Stimulated activated naive CD4-positive, alpha-beta T cell treated with Interleukin-2 at 50 U/mL for 16 hours (primary cell): ENCODE measurements at regions not wholly inside any gene's neighbourhood (a gene's known extent, or its start where the extent isn't known, plus 50 kb on each side); places are given as distances from the start of the nearest gene placed in this dataset.
A peak's percentile ranks its signal among the peaks of the same experiment; 100 is the strongest.
"Not testable (repeated sequence)": the region's sequence is repeated elsewhere in the genome, so short reads cannot be mapped to it uniquely, and the experiment has no call there.

Source experiments
- DNase-seq: peaks from one replicate; lab custom pipeline; 2025; lab: John Stamatoyannopoulos, UW

- not testable (repeated sequence) for DNase-seq
Measured at GRCh38 chr16:21516705-21517040, 82.7 kb upstream of the METTL9 start.

DNA sequence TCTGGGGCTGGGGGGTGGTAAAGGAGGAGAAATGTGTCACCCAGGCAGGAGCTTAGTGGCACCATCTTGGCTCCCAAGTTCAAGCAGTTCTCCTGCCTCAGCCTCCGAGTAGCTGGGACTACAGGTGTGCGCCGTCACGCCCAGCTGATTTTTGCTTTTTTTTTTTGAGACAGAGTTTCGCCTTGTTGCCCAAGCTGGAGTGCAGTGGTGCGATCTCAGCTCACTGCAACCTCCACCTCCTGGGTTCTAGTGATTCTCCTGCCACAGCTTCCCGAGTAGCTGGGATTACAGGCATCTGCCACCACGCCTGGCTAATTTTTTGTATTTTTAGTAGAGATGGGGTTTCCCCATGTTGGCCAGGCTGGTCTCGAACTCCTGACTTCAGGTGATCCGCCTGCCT, 82.1 kb upstream of the METTL9 start:
- not testable (repeated sequence) for DNase-seq

GRCh38 chr16:21519361-21520133, 79.8 kb upstream of the METTL9 start:
- not testable (repeated sequence) for DNase-seq

DNA sequence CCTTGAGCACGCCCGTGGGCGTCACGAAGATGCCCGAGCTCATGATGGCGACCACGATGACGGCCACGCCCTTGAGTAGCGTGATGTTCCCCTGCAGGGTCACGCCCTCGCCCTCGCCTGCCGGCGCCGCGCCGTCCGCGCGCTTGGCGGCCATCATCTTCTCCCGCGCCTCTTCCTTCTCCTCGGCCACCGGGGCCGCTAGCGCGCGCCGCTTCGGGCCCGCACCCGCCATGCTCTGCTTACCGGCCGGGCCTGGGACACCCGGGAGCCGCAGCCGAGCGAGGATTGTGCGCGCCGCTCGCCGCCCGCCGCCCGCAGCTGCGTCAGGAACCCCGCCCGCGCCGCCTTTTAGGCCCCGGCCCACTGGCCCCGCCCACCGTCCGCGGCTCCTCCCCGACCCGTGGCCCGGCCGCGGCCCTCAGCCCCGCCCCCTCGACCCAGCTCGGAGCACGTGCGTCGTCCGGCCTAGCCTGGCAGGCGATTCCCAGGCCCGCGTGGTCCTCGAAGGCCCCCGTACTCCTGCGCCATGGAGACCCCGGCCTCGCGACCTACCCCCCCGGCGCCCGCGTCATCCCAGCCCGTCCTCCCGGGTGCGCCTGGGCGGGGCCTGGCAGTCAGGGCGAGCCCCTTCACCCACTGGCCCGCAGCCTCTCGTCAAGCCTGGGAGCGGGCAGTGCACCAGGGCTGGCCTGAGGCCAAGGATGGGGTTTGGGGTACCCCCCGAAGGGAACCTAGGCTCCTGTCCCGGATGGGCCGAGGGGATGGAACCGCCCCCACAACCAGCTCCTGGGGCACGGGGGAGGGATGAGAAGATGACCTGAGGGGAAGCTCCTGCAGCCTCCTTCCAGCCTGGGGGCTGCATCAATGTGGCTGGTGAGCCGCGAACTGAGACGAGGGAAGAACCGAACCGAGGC, 79.0 kb upstream of the METTL9 start:
- peak; percentile 96 for DNase-seq

DNA sequence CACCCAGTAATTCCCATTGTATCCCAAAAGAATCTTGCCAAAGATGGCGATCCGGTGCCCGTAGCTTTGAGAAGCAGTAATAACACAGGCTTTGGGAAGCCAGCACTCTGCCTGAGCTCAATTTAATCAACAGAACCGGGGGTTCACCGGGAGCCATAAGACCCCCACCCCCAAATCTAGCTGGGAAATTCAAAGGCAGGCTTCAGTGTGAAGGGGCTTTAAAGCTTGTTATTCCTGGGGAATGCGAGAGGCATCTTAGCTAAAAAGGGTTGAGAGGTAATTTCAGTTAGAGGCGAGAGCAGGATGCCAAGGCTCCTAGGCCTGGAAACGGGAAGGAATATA, 78.4 kb upstream of the METTL9 start:
- not testable (repeated sequence) for DNase-seq

- not testable (repeated sequence) for DNase-seq
Measured at GRCh38 chr16:21521390-21522143, 77.8 kb upstream of the METTL9 start.

GRCh38 chr16:21522846-21523245, 76.5 kb upstream of the METTL9 start:
- not testable (repeated sequence) for DNase-seq

GRCh38 chr16:21523411-21524067, 75.8 kb upstream of the METTL9 start:
- no peak for DNase-seq

DNA sequence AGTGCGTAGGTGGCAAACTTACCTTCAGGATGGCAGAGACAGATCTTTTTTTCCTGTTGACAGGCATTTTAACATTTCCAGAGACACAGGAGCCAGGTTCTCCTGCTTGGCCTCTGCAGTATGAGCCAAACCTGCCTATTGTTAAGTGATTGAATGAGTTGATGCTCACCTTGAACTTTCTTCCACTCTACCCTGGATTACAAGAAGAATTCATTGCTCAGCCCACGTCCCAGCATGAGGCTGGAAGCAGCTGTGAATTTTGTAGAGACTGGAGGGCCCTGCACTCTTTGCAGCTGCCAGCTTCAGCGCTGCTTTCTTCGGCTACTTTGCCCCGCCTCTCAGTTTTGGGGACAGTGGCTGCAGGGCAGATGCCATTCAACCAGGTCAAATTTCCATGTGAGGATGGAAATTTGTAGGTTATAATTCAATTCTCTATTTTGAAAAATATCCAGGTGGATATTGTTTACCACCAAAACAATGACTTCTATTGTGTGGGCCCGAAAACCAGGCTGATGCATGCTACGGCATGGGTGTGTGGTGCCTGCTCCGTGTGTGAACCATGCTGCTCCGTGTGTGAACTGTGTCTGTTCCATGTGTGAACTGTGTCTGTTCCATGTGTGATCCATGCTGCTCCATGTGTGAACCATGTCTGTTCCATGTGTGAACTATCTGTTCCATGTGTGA, 75.2 kb upstream of the METTL9 start:
- DNase-seq, result no peak

GRCh38 chr16:21524752-21525028, 74.7 kb upstream of the METTL9 start:
- DNase-seq, result not testable (repeated sequence)

- DNase-seq, result not testable (repeated sequence)
Measured at GRCh38 chr16:21525029-21525895, 74.1 kb upstream of the METTL9 start.

DNA sequence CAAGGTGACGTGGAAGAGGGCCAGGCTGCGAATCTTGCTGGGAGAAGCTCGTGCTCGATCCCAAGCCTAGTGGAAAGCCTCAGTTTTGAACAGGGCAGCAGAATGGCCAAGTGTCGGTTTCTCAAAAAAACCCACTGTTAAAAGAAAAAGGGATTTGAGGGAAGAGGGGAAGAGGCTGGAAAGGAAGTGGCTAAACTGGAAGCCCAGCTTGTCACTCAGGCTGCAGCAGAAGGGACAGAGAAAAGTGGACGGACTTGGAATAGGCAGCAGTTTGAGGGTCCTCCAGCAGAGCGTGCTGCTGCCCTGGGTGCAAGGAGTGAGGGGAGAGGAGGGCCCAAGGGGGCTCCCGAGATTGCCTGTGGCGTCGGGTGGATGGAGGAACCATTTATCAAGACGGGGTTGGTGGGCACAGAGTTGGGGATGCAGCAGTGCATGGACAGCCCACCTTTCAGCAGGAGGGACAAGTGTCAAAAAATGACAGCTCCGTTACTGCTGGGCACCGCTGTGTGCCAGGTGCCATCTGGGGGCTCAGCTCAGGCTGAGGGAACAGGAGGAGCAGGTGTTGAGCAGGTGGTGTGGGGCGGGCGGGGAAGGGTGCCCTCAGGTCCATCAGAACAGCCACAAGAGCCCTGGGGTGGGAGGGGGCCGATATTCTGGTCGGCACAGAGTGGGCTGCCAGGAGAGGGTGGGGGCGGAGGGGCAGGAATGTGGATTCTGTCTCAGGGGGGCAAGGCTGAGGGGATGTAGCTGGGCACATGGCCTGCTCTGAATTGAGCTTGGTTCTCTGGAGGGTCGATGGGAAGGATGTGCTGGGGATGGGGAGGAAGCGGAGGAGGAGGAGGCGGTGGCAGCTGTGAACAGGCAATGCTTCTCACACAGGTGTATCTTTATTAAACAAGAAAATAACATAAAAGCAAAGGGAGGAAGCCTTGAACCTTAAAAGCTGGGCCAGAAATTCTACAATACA, 73.1 kb upstream of the METTL9 start:
- DNase-seq, result not testable (repeated sequence)

- no peak for DNase-seq
Measured at GRCh38 chr16:21526923-21527807, 72.2 kb upstream of the METTL9 start.

GRCh38 chr16:21529060-21529658, 70.2 kb upstream of the METTL9 start:
- DNase-seq, result not testable (repeated sequence)

DNA sequence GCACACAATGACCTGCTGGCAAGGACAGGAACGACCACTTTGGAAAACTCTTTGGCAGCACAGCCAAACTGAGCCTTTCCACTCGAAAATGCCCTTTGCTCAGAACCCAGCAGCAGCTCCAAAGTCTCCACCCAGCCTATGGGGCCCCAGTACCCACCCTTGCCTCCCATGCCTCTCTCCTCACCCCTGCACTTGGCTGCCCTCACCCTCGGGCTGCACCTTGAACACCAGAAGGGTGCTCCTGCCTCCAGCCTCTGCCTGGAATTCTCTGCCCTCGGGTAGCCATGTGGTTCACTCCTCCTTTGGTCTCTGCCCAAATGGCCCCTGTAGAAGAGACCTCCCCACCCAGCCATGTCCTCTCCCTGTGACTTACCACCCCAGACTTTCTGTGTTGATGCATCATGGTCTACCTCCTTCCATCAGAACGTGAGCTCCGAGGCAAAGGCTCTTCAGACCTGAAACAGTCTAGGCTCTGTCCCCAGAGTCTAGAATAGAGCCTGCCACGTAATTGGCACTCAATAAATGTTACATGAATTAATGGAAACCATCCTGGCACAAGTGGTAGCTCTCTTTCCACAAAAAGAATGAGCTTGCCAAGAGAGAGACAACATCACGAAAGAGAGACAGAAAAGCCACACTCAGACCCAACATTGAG, 68.5 kb upstream of the METTL9 start:
- not testable (repeated sequence) for DNase-seq

- DNase-seq, result not testable (repeated sequence)
Measured at GRCh38 chr16:21532996-21533395, 66.4 kb upstream of the METTL9 start.

DNA sequence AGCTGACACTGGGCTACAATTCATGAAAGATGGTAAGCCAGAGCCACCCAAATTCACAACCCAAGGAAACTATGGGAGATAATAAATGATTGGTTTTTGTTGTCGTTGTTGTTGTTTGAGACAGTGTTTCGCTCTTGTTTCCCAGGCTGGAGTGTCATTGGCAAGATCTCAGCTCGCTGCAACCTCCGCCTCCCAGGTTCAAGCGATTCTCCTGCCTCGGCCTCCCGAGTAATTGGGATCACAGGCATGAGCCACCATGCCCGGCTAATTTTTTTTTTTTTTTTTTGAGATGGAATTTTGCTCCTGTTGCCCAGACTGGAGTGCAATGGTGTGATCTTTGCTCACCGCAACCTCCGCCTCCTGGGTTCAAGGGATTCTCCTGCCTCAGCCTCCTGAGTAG, 65.9 kb upstream of the METTL9 start:
- not testable (repeated sequence) for DNase-seq
